A549 (cell line): ENCODE measurements at regions not wholly inside any gene's neighbourhood (a gene's known extent, or its start where the extent isn't known, plus 50 kb on each side); places are given as distances from the start of the nearest gene placed in this dataset.

Experiments used
- CTCF ChIP-seq: fragments of >200 bp; sonication (Bioruptor Twin); formaldehyde crosslinking; IDR thresholded peaks from 3 replicates; pipeline ENCODE4 v1.5.1; 2016
- MAX ChIP-seq: IDR thresholded peaks from 2 replicates; pipeline ENCODE4 v1.6.1; 2012
- REST ChIP-seq: fragments of 200-600 bp; sonication (generic); IDR thresholded peaks from 2 replicates; pipeline ENCODE4 v1.6.1; 2016; ENCODE audit warnings: antibody characterized with exemption, mild to moderate bottlenecking, moderate library complexity

- no peak for TF ChIP-seq CTCF
- no peak for TF ChIP-seq MAX
- TF ChIP-seq REST = no peak
These were observed 245.0 kb downstream of the BRD1 start for GRCh38 chr22:49582678-49583077.
